ENCODE measurements at regions not wholly inside any gene's neighbourhood (a gene's known extent, or its start where the extent isn't known, plus 50 kb on each side); places are given as distances from the start of the nearest gene placed in this dataset.

- no peak for DNase-seq (ENCODE audit: low read depth)
Measured at GRCh38 chr11:130641876-130642275, 193.4 kb downstream of the ADAMTS15 start.

DNA sequence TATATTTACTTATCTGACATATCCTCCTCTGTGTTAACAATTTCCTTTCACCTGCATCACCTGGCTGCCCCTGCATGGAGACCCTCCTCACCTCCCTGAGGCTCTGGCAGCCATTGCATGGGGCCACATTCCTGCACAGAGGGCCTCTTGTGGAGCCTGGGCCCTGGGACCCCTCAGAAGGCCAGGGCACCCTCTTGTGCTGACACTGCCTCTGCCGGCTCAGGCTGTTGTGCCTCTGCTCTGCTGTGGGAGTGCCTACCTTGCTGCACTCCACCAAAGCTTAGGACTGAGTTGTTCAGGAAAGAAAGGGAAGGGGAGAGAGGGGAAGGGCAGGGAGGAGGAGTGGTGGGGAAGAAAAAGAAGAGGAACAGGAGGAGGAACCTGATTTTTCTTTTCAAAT lies 194.5 kb downstream of the ADAMTS15 start:
- no peak for DNase-seq (ENCODE audit: low read depth)

- no peak for DNase-seq (ENCODE audit: low read depth)
Measured at GRCh38 chr11:130644187-130644586, 195.7 kb downstream of the ADAMTS15 start.

GRCh38 chr11:130645164-130645842 lies 196.9 kb downstream of the ADAMTS15 start:
- no peak for DNase-seq (ENCODE audit: low read depth)

GRCh38 chr11:130645843-130646197 lies 197.4 kb downstream of the ADAMTS15 start:
- no peak for DNase-seq (ENCODE audit: low read depth)

- no peak for DNase-seq (ENCODE audit: low read depth)
Measured at GRCh38 chr11:130646881-130647280, 198.4 kb downstream of the ADAMTS15 start.

DNA sequence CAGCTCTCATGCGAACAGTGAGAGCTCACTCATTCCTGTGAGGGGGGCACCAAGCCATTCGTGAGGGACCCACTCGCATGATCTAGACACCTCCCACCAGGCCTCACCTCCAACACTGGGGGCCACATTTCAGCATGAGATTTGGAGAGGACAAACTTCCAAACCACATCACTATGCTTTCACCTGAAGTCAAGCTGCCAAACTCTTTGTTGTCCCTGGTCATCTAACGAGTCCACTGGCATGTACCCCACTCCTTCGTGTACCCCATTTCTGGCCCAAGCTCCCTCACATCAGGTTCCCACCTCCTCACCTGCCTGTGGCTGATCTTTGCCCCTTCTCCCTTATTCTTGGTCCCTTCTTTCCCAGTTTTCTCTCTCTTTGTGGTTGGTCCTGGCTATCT lies 198.9 kb downstream of the ADAMTS15 start:
- no peak for DNase-seq (ENCODE audit: low read depth)

DNA sequence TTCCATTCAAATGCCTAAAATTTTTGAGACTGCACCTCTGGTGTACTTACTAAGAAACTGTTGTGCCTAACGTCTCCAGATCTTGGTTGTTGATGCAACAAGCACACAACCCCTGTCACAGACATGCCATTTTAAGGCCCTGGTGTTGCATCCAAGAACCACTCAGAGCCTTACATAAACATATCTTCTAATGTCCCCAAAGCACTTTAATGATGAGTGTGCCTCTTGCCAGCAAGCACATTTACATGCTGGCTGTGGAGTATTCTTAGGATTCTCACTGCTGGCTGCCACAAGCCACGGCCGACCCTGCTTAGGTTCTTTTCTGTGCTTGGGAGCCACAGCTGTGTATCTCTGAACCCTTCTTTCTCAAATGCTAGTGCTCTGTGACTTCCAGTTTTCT lies 201.4 kb downstream of the ADAMTS15 start:
- no peak for DNase-seq (ENCODE audit: low read depth)

- no peak for DNase-seq (ENCODE audit: low read depth)
Measured at GRCh38 chr11:130650456-130651030, 202.1 kb downstream of the ADAMTS15 start.

GRCh38 chr11:130651066-130651855 lies 202.8 kb downstream of the ADAMTS15 start:
- DNase-seq (ENCODE audit: low read depth): no peak

DNA sequence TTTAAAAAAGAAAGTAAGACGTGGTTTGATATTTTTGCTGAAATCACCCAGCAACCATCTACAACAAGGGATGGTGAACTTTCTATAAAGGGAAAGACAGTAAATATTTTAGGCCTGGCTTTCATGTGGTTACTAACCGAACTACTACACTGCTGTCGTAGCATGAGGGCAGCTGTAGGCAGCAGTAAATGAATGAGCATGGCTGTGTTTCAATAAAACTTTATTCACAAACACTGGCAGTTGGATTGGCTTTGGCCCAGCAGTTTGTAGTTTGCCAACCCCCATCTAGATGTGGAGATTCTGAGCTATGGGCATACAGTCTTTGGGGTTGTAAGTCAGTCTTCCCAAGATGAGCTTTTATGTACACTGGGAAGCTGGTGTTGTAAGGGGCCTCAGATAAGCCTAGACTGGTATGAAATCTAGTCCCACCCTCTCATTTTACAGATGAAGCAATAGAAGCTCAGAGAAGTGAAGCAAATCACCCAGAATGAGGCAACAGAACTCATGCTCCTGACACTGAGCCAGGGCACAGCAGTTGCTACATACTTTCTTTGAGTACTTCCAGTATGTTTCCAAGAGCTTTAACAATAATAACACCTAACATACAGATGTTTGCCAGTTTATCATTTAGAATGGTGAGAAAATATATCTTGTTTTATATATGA lies 204.4 kb downstream of the ADAMTS15 start:
- no peak for DNase-seq (ENCODE audit: low read depth)

- no peak for DNase-seq (ENCODE audit: low read depth)
Measured at GRCh38 chr11:130653838-130654636, 205.6 kb downstream of the ADAMTS15 start.

- no peak for DNase-seq (ENCODE audit: low read depth)
Measured at GRCh38 chr11:130655300-130655699, 206.9 kb downstream of the ADAMTS15 start.

DNA sequence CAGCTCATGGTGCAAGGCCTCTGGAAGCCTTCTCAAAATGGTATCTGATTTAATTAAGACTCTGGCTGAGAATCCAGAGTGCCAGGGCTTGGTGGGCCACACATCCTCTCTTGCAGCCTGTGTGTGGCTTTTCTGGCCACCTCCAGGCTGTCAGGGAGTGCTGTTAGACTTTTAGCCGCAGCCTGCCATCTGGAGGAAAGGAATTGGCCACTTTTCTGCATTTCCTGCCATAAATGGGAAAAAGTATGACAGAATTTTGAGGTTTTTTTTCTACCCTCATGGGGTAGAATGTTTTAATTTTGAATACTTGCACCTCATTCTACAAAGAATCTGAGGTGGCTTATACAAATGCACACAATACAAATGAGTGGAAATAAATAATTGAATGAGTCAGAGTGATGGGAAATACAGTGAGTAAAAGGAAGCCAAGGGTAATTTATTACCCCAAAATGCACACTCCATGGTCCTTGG lies 218.4 kb downstream of the ADAMTS15 start:
- DNase-seq (ENCODE audit: low read depth): no peak

GRCh38 chr11:130668751-130669150 lies 220.3 kb downstream of the ADAMTS15 start:
- no peak for DNase-seq (ENCODE audit: low read depth)

- no peak for DNase-seq (ENCODE audit: low read depth)
Measured at GRCh38 chr11:130670200-130670599, 221.8 kb downstream of the ADAMTS15 start.

- no peak for DNase-seq (ENCODE audit: low read depth)
Measured at GRCh38 chr11:130671801-130672700, 223.6 kb downstream of the ADAMTS15 start.

GRCh38 chr11:130672911-130673310 lies 224.5 kb downstream of the ADAMTS15 start:
- no peak for DNase-seq (ENCODE audit: low read depth)

DNA sequence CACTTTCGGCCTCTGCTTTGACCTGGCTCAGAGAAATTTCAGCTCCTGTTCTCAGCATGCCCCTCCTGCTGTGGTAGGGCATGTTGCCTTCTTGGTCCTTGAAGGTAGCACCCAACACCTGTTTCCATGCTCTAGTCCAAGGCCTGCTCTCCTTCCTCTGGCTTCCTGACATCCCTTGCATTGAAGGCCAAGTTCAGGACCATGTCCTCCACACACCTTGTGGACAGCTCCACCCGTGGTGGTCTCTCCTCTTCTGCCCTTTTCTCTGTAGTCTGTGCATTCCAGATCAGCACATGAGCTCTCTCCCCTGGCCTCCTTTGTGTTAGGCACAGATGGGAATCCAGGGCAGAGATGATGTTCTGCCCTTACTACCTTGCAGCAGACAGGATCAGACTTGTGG lies 225.3 kb downstream of the ADAMTS15 start:
- DNase-seq (ENCODE audit: low read depth): no peak

GRCh38 chr11:130674686-130675308 lies 226.4 kb downstream of the ADAMTS15 start:
- no peak for DNase-seq (ENCODE audit: low read depth)

All from HS-27A (cell line).